Thyroid gland (tissue), 4 donors: ENCODE measurements at regions not wholly inside any gene's neighbourhood (a gene's known extent, or its start where the extent isn't known, plus 50 kb on each side); places are given as distances from the start of the nearest gene placed in this dataset.
A peak's percentile ranks its signal among the peaks of the same experiment; 100 is the strongest.

Experiments used
- DNase-seq, 2 donors: peaks; one replicate each; pipeline ENCODE4 v3.0.0-alpha.2; 2019
- H3K27ac ChIP-seq, 3 donors: fragments of 200-600 bp; sonication (generic); 1 replicate in 2 of 3; 2 replicates in 1 of 3; pipeline ENCODE4 v1.5.1; 2016 to 2019; ENCODE audit warnings: mild to moderate bottlenecking in 1 of 3, moderate library complexity in 1 of 3
- H3K27me3 ChIP-seq: fragments of 200-600 bp; sonication (generic); one replicate; pipeline ENCODE4 v1.5.1; 2019
- H3K36me3 ChIP-seq, 2 donors: fragments of 200-600 bp; sonication (generic); one replicate each; pipeline ENCODE4 v1.5.1; 2016 to 2019
- H3K4me1 ChIP-seq, 2 donors: fragments of 200-600 bp; sonication (generic); one replicate each; pipeline ENCODE4 v1.5.1; 2017 to 2019
- H3K4me3 ChIP-seq, 3 donors: fragments of 200-600 bp; sonication (generic); replicated peaks in 1 of 3; 1 replicate in 2 of 3; 2 replicates in 1 of 3; pipeline ENCODE4 v1.5.1; 2016; ENCODE audit warnings: mild to moderate bottlenecking in 1 of 3
- H3K9me3 ChIP-seq: fragments of 200-600 bp; sonication (generic); one replicate; pipeline ENCODE4 v1.5.1; 2017
- POLR2A ChIP-seq, 2 donors: fragments of 450-650 bp; IDR thresholded peaks; one replicate each; pipeline ENCODE4 v1.6.1; 2017; ENCODE audit warnings: antibody characterized with exemption in 2 of 2, mild to moderate bottlenecking in 2 of 2, moderate library complexity in 1 of 2
- WGBS, 2 donors: methylation state at CpG; one replicate each; pipeline ENCODE4 v1.1.5; 2017; 5-methylcytosine and 5-hydroxymethylcytosine counted together
- intact Hi-C: fragments of 100-400 bp; cut with DNase I; formaldehyde crosslinking; loops from one replicate; pipeline ENCODE4 v1.15.1; 2023
- TF ChIP-seq, protein P1 (sequence below), 6 experiments: fragments of 200-600 bp in 3 of 6; fragments of 450-650 bp in 3 of 6; sonication (generic) in 3 of 6; IDR thresholded peaks; one replicate each; pipeline ENCODE4 v1.5.1; 2016 to 2019; ENCODE audit warnings: antibody characterized with exemption in 6 of 6, mild to moderate bottlenecking in 2 of 6, inconsistent platforms in 1 of 6, moderate library complexity in 1 of 6

DNA sequence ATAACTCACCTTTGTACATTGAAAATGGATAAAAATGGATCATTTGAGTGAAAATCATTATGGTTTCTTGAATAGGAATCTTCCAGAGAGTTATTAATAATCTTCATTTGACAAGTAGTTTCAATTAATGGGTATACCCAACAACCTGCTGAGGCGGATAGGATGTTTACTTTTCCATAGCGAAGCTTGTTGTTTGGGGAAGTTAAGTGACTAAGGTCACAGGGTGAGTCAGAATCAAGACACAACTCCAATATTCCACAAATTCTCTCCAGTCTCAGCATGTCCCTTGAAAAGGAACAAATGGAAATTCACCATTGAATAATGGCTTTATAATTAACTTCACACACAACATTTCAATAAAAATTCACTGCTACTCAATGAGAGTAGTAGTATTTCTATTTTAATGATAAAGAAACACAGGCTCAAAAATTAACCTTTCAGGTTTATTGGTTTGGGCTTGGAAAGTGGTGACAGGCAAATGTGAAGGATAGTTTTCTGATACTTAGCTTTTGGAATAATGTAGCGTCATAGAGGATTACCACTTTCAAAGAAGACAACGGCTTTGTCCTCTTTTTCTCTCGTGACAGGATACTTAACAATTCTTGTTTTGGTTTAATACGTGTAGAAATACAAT, 211.3 kb downstream of the GPD2 start:
- DNase-seq, result no peak
- H3K36me3 ChIP-seq, result no peaks in the 10 kb centered on the region
- no peaks in the 10 kb centered on the region for H3K27me3 ChIP-seq
- WGBS, 2 donors, result 85 to 92% methylated on average over 6 of the region's 6 CpGs
- no peaks in the 10 kb centered on the region for H3K4me1 ChIP-seq
- no peak overlapping the region for H3K27ac ChIP-seq
- intact Hi-C loops, result no loop called here
- no peaks in the 10 kb centered on the region for H3K9me3 ChIP-seq
- no peak overlapping the region for H3K4me3 ChIP-seq
- no peak for TF ChIP-seq POLR2A (IDR thresholded peaks at IDR 0.05)
- TF ChIP-seq, protein P1, sequence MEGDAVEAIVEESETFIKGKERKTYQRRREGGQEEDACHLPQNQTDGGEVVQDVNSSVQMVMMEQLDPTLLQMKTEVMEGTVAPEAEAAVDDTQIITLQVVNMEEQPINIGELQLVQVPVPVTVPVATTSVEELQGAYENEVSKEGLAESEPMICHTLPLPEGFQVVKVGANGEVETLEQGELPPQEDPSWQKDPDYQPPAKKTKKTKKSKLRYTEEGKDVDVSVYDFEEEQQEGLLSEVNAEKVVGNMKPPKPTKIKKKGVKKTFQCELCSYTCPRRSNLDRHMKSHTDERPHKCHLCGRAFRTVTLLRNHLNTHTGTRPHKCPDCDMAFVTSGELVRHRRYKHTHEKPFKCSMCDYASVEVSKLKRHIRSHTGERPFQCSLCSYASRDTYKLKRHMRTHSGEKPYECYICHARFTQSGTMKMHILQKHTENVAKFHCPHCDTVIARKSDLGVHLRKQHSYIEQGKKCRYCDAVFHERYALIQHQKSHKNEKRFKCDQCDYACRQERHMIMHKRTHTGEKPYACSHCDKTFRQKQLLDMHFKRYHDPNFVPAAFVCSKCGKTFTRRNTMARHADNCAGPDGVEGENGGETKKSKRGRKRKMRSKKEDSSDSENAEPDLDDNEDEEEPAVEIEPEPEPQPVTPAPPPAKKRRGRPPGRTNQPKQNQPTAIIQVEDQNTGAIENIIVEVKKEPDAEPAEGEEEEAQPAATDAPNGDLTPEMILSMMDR (IDR thresholded peaks at IDR 0.05), result no peak

DNA sequence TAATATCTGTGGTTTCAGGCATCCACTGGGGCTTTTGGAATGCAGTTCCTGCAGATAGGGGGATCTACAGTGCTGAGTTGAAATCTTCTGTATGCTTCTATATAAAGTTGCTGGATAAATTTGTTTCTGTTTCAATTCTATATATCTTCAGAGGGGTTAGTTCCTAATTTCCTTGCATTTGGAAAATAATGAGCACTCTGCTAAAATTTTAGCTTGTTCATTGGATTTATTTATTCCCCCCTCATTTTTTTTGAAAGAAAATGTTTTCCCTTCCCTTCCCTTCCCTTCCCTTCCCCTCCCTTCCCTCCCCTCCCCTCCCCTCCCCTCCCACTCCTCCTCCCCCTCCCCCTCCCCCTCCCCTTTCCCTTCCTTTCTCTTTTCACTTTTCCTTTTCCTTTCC, 212.3 kb downstream of the GPD2 start:
- Histone ChIP-seq H3K9me3 (no peaks in the 10 kb centered on the region), H3K4me1 (no peaks in the 10 kb centered on the region), H3K27ac (no peak overlapping the region), H3K4me3 (no peak overlapping the region), H3K27me3 (no peaks in the 10 kb centered on the region), H3K36me3 (no peaks in the 10 kb centered on the region)
- TF ChIP-seq, protein P1 (IDR thresholded peaks at IDR 0.05), result no peak
- no peak for TF ChIP-seq POLR2A (IDR thresholded peaks at IDR 0.05)
- intact Hi-C loops, result no loop called here
- no peak for DNase-seq

DNA sequence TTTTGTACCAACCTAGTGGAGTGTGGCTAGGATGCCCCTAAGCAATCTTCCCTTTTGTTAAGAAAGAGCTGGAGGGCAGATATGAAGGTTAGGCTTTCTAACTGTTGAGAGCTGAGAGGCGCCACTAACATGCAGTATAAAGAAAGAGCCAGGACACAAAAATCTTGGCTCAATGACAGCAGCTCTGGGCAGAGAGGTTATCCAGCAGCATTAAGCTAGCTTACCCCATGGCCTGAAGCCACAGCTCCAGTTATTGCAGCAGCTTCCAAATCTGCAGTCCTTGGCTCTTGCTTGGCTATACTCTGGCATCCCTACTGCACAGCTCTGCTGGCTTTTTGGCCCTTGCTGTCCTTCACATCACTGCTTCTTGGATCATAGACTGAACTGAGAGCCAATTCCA, 213.4 kb downstream of the GPD2 start:
- Histone ChIP-seq H3K9me3 (no peaks in the 10 kb centered on the region), H3K36me3 (no peaks in the 10 kb centered on the region), H3K27me3 (no peaks in the 10 kb centered on the region), H3K4me1 (no peaks in the 10 kb centered on the region), H3K27ac (no peak overlapping the region), H3K4me3 (no peak overlapping the region)
- intact Hi-C loops, result no loop called here
- WGBS, 2 donors, result 47 to 62% methylated on average over 1 of the region's 1 CpG
- TF ChIP-seq POLR2A (IDR thresholded peaks at IDR 0.05), result no peak
- TF ChIP-seq, protein P1 (IDR thresholded peaks at IDR 0.05), result no peak
- DNase-seq, result peak; percentile 17 to 47

DNA sequence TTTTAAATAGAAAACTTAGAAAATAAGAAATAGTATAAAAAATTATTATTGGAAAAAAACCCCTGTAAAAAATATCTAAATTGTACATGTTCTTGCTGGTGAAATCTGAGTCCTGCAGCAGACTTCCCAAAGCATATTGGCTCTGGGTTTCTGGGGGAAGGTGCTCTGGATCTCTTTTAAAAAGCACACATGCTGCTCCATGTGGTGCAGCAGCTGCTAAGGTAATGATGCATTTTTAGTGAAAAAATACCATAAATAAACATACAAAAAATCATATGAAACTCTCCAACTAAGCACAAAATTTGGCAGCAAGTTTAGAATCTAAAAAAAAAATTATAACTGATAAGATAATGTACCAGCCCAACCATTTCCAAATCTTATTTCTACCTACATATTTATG, 216.5 kb downstream of the GPD2 start:
- Histone ChIP-seq H3K4me1 (no peaks in the 10 kb centered on the region), H3K27ac (no peak overlapping the region), H3K36me3 (no peaks in the 10 kb centered on the region), H3K27me3 (no peaks in the 10 kb centered on the region), H3K4me3 (no peak overlapping the region), H3K9me3 (no peaks in the 10 kb centered on the region)
- DNase-seq, result no peak
- intact Hi-C loops, result no loop called here
- TF ChIP-seq, protein P1 (IDR thresholded peaks at IDR 0.05), result no peak
- TF ChIP-seq POLR2A (IDR thresholded peaks at IDR 0.05), result no peak

DNA sequence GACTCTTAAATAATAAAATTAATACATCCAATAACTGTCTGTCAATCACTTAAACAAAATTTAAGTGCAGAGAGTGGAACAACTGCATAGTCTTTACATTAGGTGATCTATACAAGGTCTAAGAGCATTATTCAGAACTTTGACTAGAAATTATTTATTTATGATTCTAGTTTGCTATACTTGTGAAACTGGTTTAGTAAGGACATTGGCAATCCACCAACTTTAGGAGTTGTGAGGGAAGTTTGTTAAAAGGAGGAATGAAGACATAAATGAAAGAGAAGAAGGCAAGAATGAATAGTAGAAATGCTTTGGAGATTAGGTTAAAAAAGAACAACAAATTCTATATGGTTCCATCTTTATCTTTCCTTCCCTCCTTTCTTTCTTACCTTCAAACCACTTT, 217.5 kb downstream of the GPD2 start:
- no peaks in the 10 kb centered on the region for H3K36me3 ChIP-seq
- H3K9me3 ChIP-seq, result no peaks in the 10 kb centered on the region
- no peaks in the 10 kb centered on the region for H3K27me3 ChIP-seq
- no peaks in the 10 kb centered on the region for H3K4me1 ChIP-seq
- H3K27ac ChIP-seq, result no peak overlapping the region
- DNase-seq, result no peak
- no peak for TF ChIP-seq POLR2A (IDR thresholded peaks at IDR 0.05)
- TF ChIP-seq, protein P1 (IDR thresholded peaks at IDR 0.05), result no peak
- H3K4me3 ChIP-seq, result no peak overlapping the region
- intact Hi-C loops, result no loop called here
